ENCODE measurements at regions not wholly inside any gene's neighbourhood (a gene's known extent, or its start where the extent isn't known, plus 50 kb on each side); places are given as distances from the start of the nearest gene placed in this dataset.

GRCh38 chr4:123510221-123510620 lies 113.6 kb downstream of the SPRY1 start:
- H3K36me3 Mint-ChIP-seq, result peaks cover 9% of the 10 kb centered on the region
- CTCF ChIA-PET, result no interaction called here
- no peak overlapping the region for H3K27ac Mint-ChIP-seq
- TF ChIP-seq ZNF121 (CRISPR knock-in tag; IDR thresholded peaks at IDR 0.05) (no peak), AR (CRISPR knock-in tag; IDR thresholded peaks at IDR 0.05) (no peak), JAZF1 (CRISPR knock-in tag; IDR thresholded peaks at IDR 0.05) (no peak), CBFB (CRISPR knock-in tag; IDR thresholded peaks at IDR 0.05; ENCODE audit: low read depth) (no peak), OVOL2 (CRISPR knock-in tag; IDR thresholded peaks at IDR 0.05; ENCODE audit: borderline replicate concordance) (no peak), USF1 (CRISPR knock-in tag; IDR thresholded peaks at IDR 0.05) (no peak), PRRX2 (CRISPR knock-in tag; IDR thresholded peaks at IDR 0.05) (no peak), E2F4 (CRISPR knock-in tag; IDR thresholded peaks at IDR 0.05; ENCODE audit: borderline replicate concordance, low read depth) (no peak), FOXP1 (CRISPR knock-in tag; IDR thresholded peaks at IDR 0.05; ENCODE audit: borderline replicate concordance) (no peak), ZNF425 (CRISPR knock-in tag; conservative IDR thresholded peaks at IDR 0.05) (no peak), ZBTB43 (CRISPR knock-in tag; IDR thresholded peaks at IDR 0.05) (no peak), ETV6 (CRISPR knock-in tag; IDR thresholded peaks at IDR 0.05) (no peak), SOX15 (CRISPR knock-in tag; IDR thresholded peaks at IDR 0.05) (no peak), MLX (CRISPR knock-in tag; IDR thresholded peaks at IDR 0.05) (no peak), FOXK1 (CRISPR knock-in tag; IDR thresholded peaks at IDR 0.05) (no peak), SMAD3 (CRISPR knock-in tag; IDR thresholded peaks at IDR 0.05; ENCODE audit: borderline replicate concordance) (no peak), ZNF219 (CRISPR knock-in tag; IDR thresholded peaks at IDR 0.05; ENCODE audit: borderline replicate concordance) (no peak)
- no peaks in the 10 kb centered on the region for H3K27me3 Mint-ChIP-seq (ENCODE audit: low read depth)
- POLR2A ChIA-PET, result no interaction called here
- H3K4me3 Mint-ChIP-seq, result no peak overlapping the region
- DNase-seq (ENCODE audit: low spot score) (no peak), ATAC-seq (no peak)
- H3K9me3 Mint-ChIP-seq, result peaks cover 10% of the 10 kb centered on the region
- peaks cover 37% of the 10 kb centered on the region for H3K4me1 Mint-ChIP-seq

GRCh38 chr4:123510659-123511058 lies 114.1 kb downstream of the SPRY1 start:
- peaks cover 10% of the 10 kb centered on the region for H3K9me3 Mint-ChIP-seq
- no peak for DNase-seq (ENCODE audit: low spot score)
- peaks cover 9% of the 10 kb centered on the region for H3K36me3 Mint-ChIP-seq
- no peak for TF ChIP-seq ZNF121 (CRISPR knock-in tag; IDR thresholded peaks at IDR 0.05)
- TF ChIP-seq ELF4 (CRISPR knock-in tag; IDR thresholded peaks at IDR 0.05; ENCODE audit: low read depth), result no peak
- no peak for TF ChIP-seq E2F1 (CRISPR knock-in tag; IDR thresholded peaks at IDR 0.05)
- no peak for TF ChIP-seq SMAD4 (CRISPR knock-in tag; IDR thresholded peaks at IDR 0.05)
- no peak for TF ChIP-seq TP53 (CRISPR knock-in tag; IDR thresholded peaks at IDR 0.05)
- no peak for ATAC-seq
- ChIA-PET POLR2A (no interaction called here), CTCF (no interaction called here)
- H3K4me1 Mint-ChIP-seq, result peaks cover 35% of the 10 kb centered on the region
- H3K27ac Mint-ChIP-seq, result no peak overlapping the region
- no peaks in the 10 kb centered on the region for H3K27me3 Mint-ChIP-seq (ENCODE audit: low read depth)
- H3K4me3 Mint-ChIP-seq, result no peak overlapping the region

Measured in WTC11 (cell line).